PC-3 (cell line): ENCODE measurements at regions not wholly inside any gene's neighbourhood (a gene's known extent, or its start where the extent isn't known, plus 50 kb on each side); places are given as distances from the start of the nearest gene placed in this dataset.

Source experiments
- ATAC-seq: fragments of 200-7000 bp; cut with Tn5 transposase; 2 replicates; pipeline ENCODE4 v1.9.1; 2020; ENCODE audit warnings: mild to moderate bottlenecking, moderate library complexity
- BruUV-seq: library from RNA; stranded (reverse); fragments of 400-500 nt; replicated peaks from 2 replicates; lab custom pipeline; 2021; lab: Mats Ljungman, UMichigan
- CTCF ChIA-PET: fragments of 300-600 bp; sonication (Branson Sonifier 250); formaldehyde crosslinking; loops from one replicate; lab custom pipeline; 2022; ENCODE audit warnings: antibody characterized with exemption; lab: Charles Lee
- POLR2A ChIA-PET: fragments of 300-600 bp; sonication (Branson Sonifier 250); formaldehyde crosslinking; loops from one replicate; lab custom pipeline; 2022; ENCODE audit warnings: antibody characterized with exemption; ENCODE audit not compliant: unreplicated experiment; lab: Charles Lee
- DNase-seq: peaks from one replicate; pipeline ENCODE4 v3.0.0-alpha.2; 2015
- H2AFZ ChIP-seq: fragments of 300-600 bp; sonication (generic); 2 replicates; pipeline ENCODE4 v1.6.0; 2016; ENCODE audit warnings: antibody characterized with exemption, low read length
- H3F3A ChIP-seq: fragments of 300-600 bp; sonication (generic); one replicate; pipeline ENCODE4 v1.6.0; 2017; ENCODE audit warnings: antibody characterized with exemption, low read length, control low read depth, mild to moderate bottlenecking; ENCODE audit not compliant: unreplicated experiment
- H3K27ac ChIP-seq: fragments of 300-600 bp; sonication (generic); 2 replicates; pipeline ENCODE4 v1.5.1; 2016; ENCODE audit warnings: mild to moderate bottlenecking, low read length
- H3K27me3 ChIP-seq: fragments of 300-600 bp; sonication (generic); 2 replicates; pipeline ENCODE4 v1.6.1; 2016; ENCODE audit warnings: low read length, mixed read lengths
- H3K36me3 ChIP-seq: fragments of 300-600 bp; sonication (generic); 2 replicates; pipeline ENCODE4 v1.6.1; 2016; ENCODE audit warnings: low read depth, mixed run types, low read length, mixed read lengths
- H3K4me1 ChIP-seq: fragments of 300-600 bp; sonication (generic); 2 replicates; pipeline ENCODE4 v1.5.1; 2016; ENCODE audit warnings: low read length; ENCODE audit not compliant: insufficient read depth
- H3K4me2 ChIP-seq: fragments of 300-600 bp; sonication (generic); 2 replicates; pipeline ENCODE4 v1.6.0; 2016; ENCODE audit warnings: low read length
- H3K4me3 ChIP-seq: fragments of 300-600 bp; sonication (generic); 2 replicates; pipeline ENCODE4 v1.5.1; 2016; ENCODE audit warnings: mild to moderate bottlenecking, low read length, mixed read lengths
- H3K79me2 ChIP-seq: fragments of 300-600 bp; sonication (generic); 2 replicates; pipeline ENCODE4 v1.6.1; 2017; ENCODE audit warnings: low read length, mixed read lengths
- H3K9ac ChIP-seq: fragments of 300-600 bp; sonication (generic); 2 replicates; pipeline ENCODE4 v1.6.0; 2016; ENCODE audit warnings: mild to moderate bottlenecking, low read length
- H3K9me2 ChIP-seq: fragments of 300-600 bp; sonication (generic); replicated peaks from 2 replicates; pipeline ENCODE4 v1.6.1; 2016; ENCODE audit warnings: mixed run types, low read length, mixed read lengths
- H3K9me3 ChIP-seq: fragments of 300-600 bp; sonication (generic); 2 replicates; pipeline ENCODE4 v1.6.1; 2016; ENCODE audit warnings: low read length, mixed read lengths
- H4K20me1 ChIP-seq: fragments of 300-600 bp; sonication (generic); 2 replicates; pipeline ENCODE4 v1.6.1; 2016; ENCODE audit warnings: low read length, mixed read lengths
- CTCF ChIP-seq: fragments of 300-600 bp; sonication (generic); conservative IDR thresholded peaks from 2 replicates; pipeline ENCODE4 v1.5.1; 2017; ENCODE audit warnings: antibody characterized with exemption, low read depth, mild to moderate bottlenecking, low read length
- EZH2 ChIP-seq: fragments of 300-600 bp; sonication (generic); IDR thresholded peaks from one replicate; pipeline ENCODE4 v1.6.1; 2017; ENCODE audit warnings: antibody characterized with exemption, mild to moderate bottlenecking, low read length; ENCODE audit not compliant: unreplicated experiment
- EZH2phosphoT487 ChIP-seq: fragments of 300-600 bp; sonication (generic); IDR thresholded peaks from 2 replicates; pipeline ENCODE4 v1.6.1; 2018; ENCODE audit warnings: mild to moderate bottlenecking, antibody characterized with exemption, low read length, borderline replicate concordance
- intact Hi-C: fragments of 100-400 bp; cut with micrococcal nuclease; formaldehyde crosslinking; loops from 2 replicates; pipeline ENCODE4 v1.9.0; 2023

- Histone ChIP-seq H3K27ac (no peak overlapping the region), H4K20me1 (no peaks in the 10 kb centered on the region), H3K4me3 (no peak overlapping the region), H3K9me2 (no peaks in the 10 kb centered on the region), H3K4me2 (peak overlapping the region; percentile 46; the same call in 1 of the 2 replicates), H3K4me1 (peaks cover 6% of the 10 kb centered on the region; the same call in 1 of the 2 replicates), H3K9ac (no peak overlapping the region), H3K27me3 (peaks cover 35% of the 10 kb centered on the region), H2AFZ (no peak overlapping the region), H3F3A (no peaks in the 10 kb centered on the region), H3K36me3 (no peaks in the 10 kb centered on the region; the same call in 1 of the 2 replicates), H3K9me3 (no peaks in the 10 kb centered on the region), H3K79me2 (no peaks in the 10 kb centered on the region)
- no TSS peak for BruUV-seq
- no peak for TF ChIP-seq EZH2
- TF ChIP-seq EZH2phosphoT487, result no peak
- no peak for TF ChIP-seq CTCF
- ChIA-PET CTCF (no interaction called here), POLR2A (no interaction called here)
- peak; percentile 21 for DNase-seq
- ATAC-seq, result no peak
- intact Hi-C loops, result no loop called here
Observed at GRCh38 chr4:111639120-111639690, 506.0 kb upstream of the FAM241A start.

- no peak overlapping the region for H3K9ac ChIP-seq
- intact Hi-C loops, result no loop called here
- CTCF ChIA-PET, result no interaction called here
- ATAC-seq, result no peak
- peaks cover 6% of the 10 kb centered on the region; the same call in 1 of the 2 replicates for H3K4me1 ChIP-seq
- H3F3A ChIP-seq, result no peaks in the 10 kb centered on the region
- peak overlapping the region; percentile 46; the same call in 1 of the 2 replicates for H3K4me2 ChIP-seq
- peaks cover 31% of the 10 kb centered on the region for H3K27me3 ChIP-seq
- H3K79me2 ChIP-seq, result no peaks in the 10 kb centered on the region
- no TSS peak for BruUV-seq
- DNase-seq, result peak; percentile 11
- H3K4me3 ChIP-seq, result no peak overlapping the region
- no peak overlapping the region for H2AFZ ChIP-seq
- no peak overlapping the region for H3K27ac ChIP-seq
- no peak for TF ChIP-seq EZH2
- TF ChIP-seq EZH2phosphoT487, result no peak
- TF ChIP-seq CTCF, result no peak
- H4K20me1 ChIP-seq, result no peaks in the 10 kb centered on the region
- H3K36me3 ChIP-seq, result no peaks in the 10 kb centered on the region; the same call in 1 of the 2 replicates
- POLR2A ChIA-PET, result no interaction called here
- no peaks in the 10 kb centered on the region for H3K9me3 ChIP-seq
- H3K9me2 ChIP-seq, result no peaks in the 10 kb centered on the region
Observed at GRCh38 chr4:111639876-111640275, 505.4 kb upstream of the FAM241A start.
